Fibroblast of skin of right biceps (primary cell): ENCODE measurements at regions not wholly inside any gene's neighbourhood (a gene's known extent, or its start where the extent isn't known, plus 50 kb on each side); places are given as distances from the start of the nearest gene placed in this dataset.

ENCODE experiments used
- DNase-seq: peaks from one replicate; pipeline ENCODE4 v3.0.0-alpha.2; 2013

DNA sequence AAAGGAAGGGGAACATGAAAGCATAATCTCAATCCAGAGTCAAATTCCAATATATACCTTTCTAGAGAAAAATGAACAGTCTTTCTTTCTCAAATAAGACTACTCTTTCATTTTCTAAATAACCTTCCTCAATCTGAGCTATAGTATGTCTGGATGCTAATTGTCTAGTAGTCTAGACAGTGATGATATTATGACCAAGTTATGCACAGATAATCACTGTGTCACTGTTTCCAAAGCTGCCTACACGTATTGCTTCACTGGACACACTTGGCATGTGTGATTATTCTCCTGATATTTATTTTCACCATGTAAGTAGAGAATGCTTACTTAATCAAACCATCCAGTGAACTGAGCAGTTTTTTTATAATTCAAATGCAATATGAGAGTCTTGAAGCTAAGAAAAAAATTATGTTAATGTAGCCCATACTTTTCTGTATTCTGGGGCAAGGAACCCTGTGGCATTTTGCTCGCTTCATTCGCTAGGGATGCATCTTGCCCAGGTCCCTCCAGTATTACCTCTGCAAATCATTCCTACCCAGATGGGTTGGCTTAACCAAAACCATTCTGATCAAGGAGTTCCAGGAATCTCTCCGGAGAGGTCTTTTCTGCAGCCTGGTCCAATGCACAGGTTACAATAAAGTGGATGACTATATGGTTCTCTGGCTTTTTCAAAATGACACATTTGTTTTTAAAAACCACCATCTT lies 303.1 kb upstream of the RUNX1 start:
- DNase-seq: peak; percentile 91

- no peak for DNase-seq
These were observed 302.3 kb upstream of the RUNX1 start for GRCh38 chr21:35351434-35351833.

GRCh38 chr21:35350965-35351364 lies 301.9 kb upstream of the RUNX1 start:
- DNase-seq: peak; percentile 66

DNA sequence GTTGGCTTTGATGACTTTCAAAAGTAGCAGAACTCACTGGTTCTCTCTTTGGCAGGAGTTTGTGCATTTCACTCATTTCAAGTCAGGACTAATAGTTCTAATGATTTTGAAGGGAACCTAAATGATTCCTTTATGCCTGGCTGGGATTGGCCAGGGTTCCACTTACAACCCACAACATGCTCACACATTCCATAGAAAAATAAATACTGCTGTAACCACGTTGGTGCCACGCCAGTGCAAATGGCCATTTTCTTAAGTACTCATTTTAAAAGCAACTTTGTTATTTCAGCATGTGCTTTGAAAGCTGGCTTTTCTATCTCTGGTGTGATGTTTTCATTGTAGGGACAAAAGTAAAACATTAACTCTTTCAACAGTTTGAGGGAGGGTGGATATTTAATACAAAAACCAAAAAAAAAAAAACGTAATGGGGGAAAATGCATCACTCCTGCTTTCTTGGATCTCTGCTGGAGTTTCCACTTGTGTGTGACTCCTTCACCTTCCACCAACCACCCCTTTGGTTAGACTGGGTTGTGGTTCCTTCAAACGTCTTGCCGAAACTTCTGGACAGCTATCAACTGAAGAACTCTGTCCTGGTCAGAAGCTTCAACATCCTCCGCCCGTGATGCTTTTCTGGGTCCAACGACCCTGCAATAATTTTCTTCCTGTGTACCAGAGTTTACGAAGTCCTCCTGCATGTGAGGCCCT lies 300.4 kb upstream of the RUNX1 start:
- peak; percentile 74 for DNase-seq

DNA sequence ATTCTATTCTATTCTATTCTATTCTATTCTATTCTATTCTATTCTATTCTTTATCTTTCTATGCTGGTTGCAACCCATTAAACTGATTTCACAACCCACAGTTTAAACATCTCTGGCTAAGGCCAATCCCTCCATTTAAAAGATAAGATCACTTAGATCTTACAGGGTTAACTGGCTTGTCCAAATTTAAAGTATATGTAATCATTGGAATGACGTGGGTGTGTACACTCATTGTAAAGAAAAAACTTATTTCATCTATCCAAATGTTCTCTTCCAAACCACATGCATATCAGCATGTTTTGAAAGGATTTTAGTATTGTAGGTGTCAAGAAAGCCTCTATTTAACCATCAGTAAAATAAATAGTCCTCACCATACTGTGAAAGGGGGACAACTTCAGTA lies 299.6 kb upstream of the RUNX1 start:
- DNase-seq: peak; percentile 26

- DNase-seq: peak; percentile 54
These were observed 297.6 kb upstream of the RUNX1 start for GRCh38 chr21:35346697-35347096.

- DNase-seq: no peak
These were observed 296.9 kb upstream of the RUNX1 start for GRCh38 chr21:35345954-35346353.

- no peak for DNase-seq
These were observed 295.5 kb upstream of the RUNX1 start for GRCh38 chr21:35344582-35344981.

- DNase-seq: no peak
These were observed 294.1 kb upstream of the RUNX1 start for GRCh38 chr21:35343046-35343819.

GRCh38 chr21:35342440-35342839 lies 293.3 kb upstream of the RUNX1 start:
- DNase-seq: no peak

DNA sequence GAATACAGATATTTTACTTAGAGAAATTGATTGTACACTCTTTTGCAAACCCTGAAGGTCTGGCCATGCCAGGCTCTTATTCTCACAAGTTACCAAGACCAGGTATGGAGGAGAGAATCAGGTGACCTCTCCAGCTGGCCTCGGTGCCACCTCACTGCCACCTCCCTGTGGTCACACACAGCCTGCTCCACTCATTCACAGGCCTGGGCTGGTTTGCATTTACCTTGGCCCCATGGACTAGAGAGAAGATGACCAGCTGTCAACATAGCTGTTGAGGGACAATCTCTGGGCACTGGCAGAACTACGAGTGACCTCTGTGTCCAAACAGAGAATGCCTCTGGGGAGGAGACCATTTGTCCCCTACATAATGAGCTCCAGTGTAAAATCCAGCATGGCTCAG lies 291.2 kb upstream of the RUNX1 start:
- no peak for DNase-seq

- no peak for DNase-seq
These were observed 290.0 kb upstream of the RUNX1 start for GRCh38 chr21:35338881-35339632.

DNA sequence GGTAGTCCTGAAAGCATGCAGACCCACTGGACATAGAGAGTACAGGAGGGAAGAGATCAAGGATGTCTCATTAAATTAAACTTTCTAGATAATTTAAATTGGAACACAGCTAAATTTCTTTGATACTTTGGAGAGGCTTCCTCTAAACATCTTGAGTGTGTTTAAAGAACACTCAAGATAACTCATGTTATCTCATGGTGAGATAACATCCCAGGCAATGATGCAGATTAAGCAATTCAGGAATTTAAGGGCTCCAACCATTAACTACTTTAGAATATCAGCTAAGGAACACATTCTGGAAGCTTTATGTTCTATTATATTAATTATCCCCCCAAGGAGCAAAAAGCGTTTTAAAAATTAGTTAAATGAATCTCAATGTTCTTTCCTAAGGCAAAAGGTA lies 289.2 kb upstream of the RUNX1 start:
- no peak for DNase-seq

DNA sequence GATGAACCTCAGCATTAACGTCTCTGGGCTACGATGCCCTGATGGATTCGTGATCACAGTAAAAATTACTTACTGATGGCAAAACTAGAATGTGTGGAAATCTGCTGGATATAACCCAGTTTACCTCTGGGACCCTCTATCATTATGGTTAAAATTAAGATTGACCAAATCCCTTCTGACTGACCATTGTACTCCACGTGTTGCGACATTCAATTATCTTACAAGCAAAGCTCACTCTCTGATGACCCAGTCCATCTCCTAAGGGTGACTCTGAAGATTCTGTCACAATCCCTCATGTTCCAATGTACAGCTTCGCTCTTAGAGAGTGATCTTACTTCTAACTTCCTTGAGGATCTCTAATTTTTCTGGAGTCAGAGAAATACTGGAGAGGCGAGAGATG lies 288.5 kb upstream of the RUNX1 start:
- no peak for DNase-seq

- no peak for DNase-seq
These were observed 287.4 kb upstream of the RUNX1 start for GRCh38 chr21:35336534-35336933.

GRCh38 chr21:35335951-35336446 lies 286.9 kb upstream of the RUNX1 start:
- DNase-seq: no peak

- DNase-seq: no peak
These were observed 284.9 kb upstream of the RUNX1 start for GRCh38 chr21:35333831-35334618.

GRCh38 chr21:35332841-35333426 lies 283.8 kb upstream of the RUNX1 start:
- DNase-seq: no peak

DNA sequence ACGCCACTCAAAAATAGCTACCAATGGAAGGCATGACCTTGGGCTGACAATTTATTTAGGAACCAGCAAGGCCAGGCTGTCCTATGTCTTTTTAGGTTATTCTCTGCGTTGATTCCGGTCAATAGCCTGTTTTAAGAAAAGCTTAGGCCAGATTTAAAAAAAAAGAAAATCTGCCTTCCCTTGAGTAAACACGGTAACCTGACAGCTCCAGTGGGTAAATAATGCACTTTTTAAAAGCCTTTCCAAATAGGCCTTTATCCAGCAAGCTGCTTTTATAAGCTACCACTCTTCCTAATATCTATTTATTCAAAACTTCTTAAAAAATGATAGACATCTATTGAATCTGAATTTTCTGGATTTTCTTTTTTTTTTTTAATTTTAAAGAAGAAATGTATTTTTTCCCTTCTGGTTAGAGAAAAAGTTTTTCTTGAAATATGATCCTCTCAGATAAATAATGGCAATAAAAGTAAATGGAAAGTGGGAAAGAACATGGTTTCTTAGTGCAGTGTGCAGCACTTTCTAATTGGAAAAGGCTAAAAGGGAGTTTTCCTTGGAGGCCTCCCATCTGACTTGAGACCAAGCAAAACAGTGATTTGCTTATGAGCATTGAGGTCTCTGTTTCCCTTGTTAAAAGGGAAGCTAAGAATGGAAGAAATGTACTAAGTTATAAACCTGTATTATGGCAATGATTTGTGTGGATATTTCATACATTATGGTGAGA lies 281.0 kb upstream of the RUNX1 start:
- DNase-seq: no peak

DNA sequence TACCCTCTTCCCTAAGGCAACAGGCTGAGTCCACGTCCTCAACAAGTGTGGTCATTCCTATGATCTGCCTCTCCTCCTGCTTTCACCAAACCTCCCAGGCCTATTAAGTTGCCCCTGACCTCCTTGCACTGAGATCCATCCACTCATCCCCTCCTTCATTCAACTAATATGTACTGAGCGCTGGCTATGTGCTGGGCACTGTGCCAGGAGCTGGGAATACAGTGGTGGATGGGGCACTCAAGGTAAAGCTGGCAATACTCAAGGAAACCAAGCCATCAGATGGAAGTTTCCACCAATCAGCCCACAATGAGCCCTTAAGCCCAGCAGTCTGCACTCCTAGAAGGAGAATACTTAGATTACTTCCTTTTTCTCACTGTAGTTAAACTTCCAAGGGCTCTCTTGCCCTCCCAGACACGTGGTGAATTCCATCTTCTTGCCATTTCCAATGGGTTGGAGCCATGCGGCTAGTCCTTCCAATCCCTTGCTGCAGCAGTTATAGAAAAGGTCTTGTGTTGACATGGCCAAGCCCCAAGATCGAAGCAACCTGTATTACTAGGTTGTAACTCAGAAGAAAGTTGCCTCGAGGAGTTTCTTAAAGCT lies 279.9 kb upstream of the RUNX1 start:
- DNase-seq: no peak

DNA sequence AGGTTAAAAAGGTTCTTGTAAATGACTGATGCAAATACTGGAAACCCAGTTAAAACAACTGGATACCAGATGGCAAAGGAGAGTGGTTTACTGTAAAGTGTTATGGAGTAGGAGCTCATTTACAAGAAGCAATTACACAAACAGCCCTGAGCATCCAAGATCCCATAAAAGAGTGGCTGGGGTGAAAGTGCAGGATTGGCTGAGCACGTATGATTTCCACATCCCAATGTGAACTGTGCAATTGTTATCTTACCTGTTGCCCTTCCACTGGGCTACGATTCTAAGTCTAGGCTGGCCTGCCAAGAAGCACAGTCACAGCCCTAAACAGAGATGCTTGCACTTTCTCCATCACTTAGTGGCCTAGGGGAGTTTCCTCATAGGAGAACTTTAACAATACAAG lies 277.6 kb upstream of the RUNX1 start:
- DNase-seq: no peak
